Tibial nerve (tissue), 4 donors: ENCODE measurements at regions not wholly inside any gene's neighbourhood (a gene's known extent, or its start where the extent isn't known, plus 50 kb on each side); places are given as distances from the start of the nearest gene placed in this dataset.

ENCODE experiments used
- CTCF ChIP-seq, 5 experiments: fragments of 200-600 bp in 3 of 5; fragments of 450-650 bp in 2 of 5; sonication (generic) in 3 of 5; IDR thresholded peaks; one replicate each; pipeline ENCODE4 v1.5.1; 2016 to 2019; ENCODE audit warnings: antibody characterized with exemption in 5 of 5, mild to moderate bottlenecking in 3 of 5, moderate library complexity in 2 of 5
- EP300 ChIP-seq, 2 donors: sonication (generic); formaldehyde crosslinking; IDR thresholded peaks; one replicate each; pipeline ENCODE4 v1.6.1; 2017; ENCODE audit warnings: antibody characterized with exemption in 2 of 2, mild to moderate bottlenecking in 1 of 2
- POLR2A ChIP-seq, 2 donors: fragments of 450-650 bp; IDR thresholded peaks; one replicate each; pipeline ENCODE4 v1.6.1; 2017; ENCODE audit warnings: antibody characterized with exemption in 2 of 2, mild to moderate bottlenecking in 2 of 2, moderate library complexity in 2 of 2

GRCh38 chr4:106603471-106603870 is 234.9 kb upstream of the GIMD1 start:
- TF ChIP-seq POLR2A (IDR thresholded peaks at IDR 0.05) (no peak), CTCF (IDR thresholded peaks at IDR 0.05) (no peak), EP300 (IDR thresholded peaks at IDR 0.05) (no peak)
